H1 (cell line): ENCODE measurements at regions not wholly inside any gene's neighbourhood (a gene's known extent, or its start where the extent isn't known, plus 50 kb on each side); places are given as distances from the start of the nearest gene placed in this dataset.

ENCODE experiments used
- CHD7 ChIP-seq: fragments of 300-600 bp; sonication (generic); IDR thresholded peaks from 2 replicates; pipeline ENCODE4 v1.7.1; 2012; ENCODE audit warnings: low read length, moderate library complexity, mild to moderate bottlenecking, inconsistent platforms; ENCODE audit not compliant: insufficient replicate concordance

GRCh38 chr7:50197549-50197948, 104.5 kb upstream of the ZPBP start (continued):
- no peak for TF ChIP-seq CHD7
